Left cardiac atrium (tissue), 4 donors: ENCODE measurements at regions not wholly inside any gene's neighbourhood (a gene's known extent, or its start where the extent isn't known, plus 50 kb on each side); places are given as distances from the start of the nearest gene placed in this dataset.

Experiments used
- ATAC-seq, 2 donors: fragments of 200-7000 bp; cut with Tn5 transposase; one replicate each; pipeline ENCODE4 v1.9.1; 2020; ENCODE audit warnings: mild to moderate bottlenecking in 2 of 2, moderate library complexity in 2 of 2
- DNase-seq: peaks from one replicate; pipeline ENCODE4 v3.0.0-alpha.2; 2020
- intact Hi-C, 2 donors: fragments of 100-400 bp; cut with DNase I; formaldehyde crosslinking; loops; one replicate each; pipeline versions ENCODE4 v1.14.1 to v1.15.1; 2022 to 2023
- donor health status: DM: no; HTN: yes; CAD: no.
- donor health status: DM: no; HTN: yes; CAD: no; lungs with severe emphysema.
- donor health status: DM: yes; HTN: yes; CAD: no.
- donor health status: Dilated cardiomyopathy.

DNA sequence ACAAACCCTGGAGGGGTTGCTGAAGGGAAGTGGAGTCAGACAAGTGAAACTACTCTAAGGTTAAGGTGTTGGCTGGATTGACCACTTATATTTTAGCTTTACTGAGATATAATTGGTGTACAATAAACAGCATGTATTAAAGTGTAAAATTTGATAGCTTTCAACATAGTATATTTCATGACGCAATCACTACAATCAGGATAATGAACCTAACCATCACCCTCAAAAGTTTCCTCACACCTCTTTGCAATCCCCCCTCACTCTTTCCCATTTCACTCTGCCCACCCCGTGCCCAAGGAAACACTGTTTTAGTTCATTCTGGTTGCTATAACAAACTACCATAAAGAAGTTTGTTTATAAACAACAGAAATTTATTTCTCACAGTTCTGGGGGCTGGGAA, 508.0 kb downstream of the FGF9 start:
- DNase-seq (no peak), ATAC-seq (no peak)
- intact Hi-C loops, result no loop called here

- no peak for DNase-seq
- intact Hi-C loops, result no loop called here
- peak in 1 of 2 donors; percentile 38 for ATAC-seq
These were observed 516.5 kb downstream of the FGF9 start for GRCh38 chr13:22187329-22187728.

- ATAC-seq (no peak), DNase-seq (no peak)
- intact Hi-C loops, result no loop called here
These were observed 518.5 kb downstream of the FGF9 start for GRCh38 chr13:22189176-22190048.

GRCh38 chr13:22193070-22193469, 522.2 kb downstream of the FGF9 start:
- ATAC-seq (no peak), DNase-seq (no peak)
- intact Hi-C loops, result no loop called here

- ATAC-seq, result peak; percentile 66 to 69
- intact Hi-C loops, result no loop called here
These were observed 523.4 kb downstream of the FGF9 start for GRCh38 chr13:22194106-22194805.

DNA sequence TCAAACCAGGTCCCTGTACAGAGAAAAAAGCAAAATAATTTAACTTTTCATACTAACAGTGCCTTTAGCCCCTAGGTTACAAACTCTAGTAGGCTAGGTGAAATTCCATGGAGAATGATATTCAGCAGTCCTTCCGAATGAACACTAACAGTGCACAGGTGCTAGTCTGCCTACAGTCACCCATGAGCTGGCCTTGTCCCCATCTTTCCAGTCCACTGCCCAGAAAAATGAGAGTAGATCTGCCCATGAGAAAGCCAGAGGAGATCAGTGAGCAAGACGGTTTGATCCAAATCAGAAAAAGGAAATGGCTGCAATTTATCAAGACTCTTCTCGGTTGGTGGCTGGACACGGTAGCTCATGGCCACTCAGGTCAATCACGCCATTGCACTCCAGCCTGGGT, 524.9 kb downstream of the FGF9 start:
- intact Hi-C loops, result no loop called here
- DNase-seq (no peak), ATAC-seq (no peak)

More at GRCh38 chr13:22194106-22194805, 523.4 kb downstream of the FGF9 start:
- no peak for DNase-seq

- intact Hi-C loops, result no loop called here
- ATAC-seq (no peak), DNase-seq (no peak)
These were observed 525.9 kb downstream of the FGF9 start for GRCh38 chr13:22196777-22197176.

DNA sequence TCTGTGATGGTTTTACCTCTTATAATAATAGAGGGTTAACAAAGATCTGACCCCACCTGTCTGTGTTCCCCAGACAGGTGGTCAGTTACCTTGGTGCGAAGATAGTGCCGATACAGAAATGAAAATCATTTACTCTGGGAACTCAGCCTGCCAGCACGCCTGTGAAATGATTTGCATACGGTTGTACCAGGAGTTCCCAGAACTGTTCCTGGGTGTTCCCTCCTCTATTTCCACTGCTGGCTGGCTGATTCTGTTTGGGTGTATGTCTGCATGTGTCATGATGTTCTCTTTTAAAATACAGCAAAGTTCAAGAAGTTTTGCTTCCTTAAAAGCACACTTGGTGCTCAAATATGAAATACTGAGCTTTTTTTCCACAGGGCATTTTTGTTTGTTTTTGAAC, 527.1 kb downstream of the FGF9 start:
- ATAC-seq (peak; percentile 46 to 89), DNase-seq (no peak)
- intact Hi-C loops, result no loop called here

GRCh38 chr13:22198641-22199217, 527.9 kb downstream of the FGF9 start:
- ATAC-seq, result peak in 1 of 2 donors; percentile 41

DNA sequence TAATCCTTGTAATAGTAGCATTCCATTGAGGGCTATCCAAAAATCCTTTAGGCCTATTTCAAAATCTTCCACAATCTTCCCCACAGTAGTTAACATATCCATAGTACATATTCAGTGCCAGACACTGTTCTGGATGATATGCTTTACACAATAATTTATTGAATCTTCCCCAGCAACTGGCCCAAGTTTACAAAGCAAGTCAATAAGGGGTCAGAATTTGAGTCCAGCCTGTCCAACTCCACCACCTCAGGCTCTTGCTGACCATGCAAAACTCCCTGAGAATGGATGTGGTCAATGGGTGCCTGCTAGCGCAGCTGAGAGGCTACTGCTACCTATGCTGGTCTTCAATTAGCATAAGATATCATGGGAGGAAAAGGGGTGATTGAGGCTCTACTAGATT, 529.6 kb downstream of the FGF9 start:
- no peak for DNase-seq
- intact Hi-C loops, result no loop called here
- ATAC-seq, result no peak

More at GRCh38 chr13:22198641-22199217, 527.9 kb downstream of the FGF9 start:
- DNase-seq, result no peak
- intact Hi-C loops, result no loop called here

- DNase-seq (no peak), ATAC-seq (no peak)
- intact Hi-C loops, result no loop called here
These were observed 530.6 kb downstream of the FGF9 start for GRCh38 chr13:22201375-22201925.

GRCh38 chr13:22210134-22210930, 539.5 kb downstream of the FGF9 start:
- ATAC-seq (peak in 1 of 2 donors; percentile 21), DNase-seq (no peak)
- intact Hi-C loops, result no loop called here

DNA sequence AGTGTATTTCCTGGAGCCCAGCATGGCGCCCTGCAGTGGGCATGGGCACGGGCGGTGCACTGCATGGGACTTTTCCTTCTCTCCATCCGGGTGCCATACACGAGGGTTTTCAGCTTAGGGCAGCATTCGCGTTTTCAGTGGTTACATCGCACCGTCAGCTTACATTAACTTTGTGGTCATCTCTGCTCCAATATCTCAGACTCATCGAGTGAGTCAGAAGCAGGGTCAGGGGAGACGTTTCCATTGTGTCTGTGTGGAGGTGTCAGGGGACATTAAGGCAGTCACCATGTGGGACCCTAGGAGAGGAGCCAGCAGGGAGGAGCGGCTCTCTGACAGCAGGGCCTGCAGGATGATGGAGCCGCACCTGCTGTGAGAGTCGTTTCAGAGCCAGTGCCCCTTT, 541.0 kb downstream of the FGF9 start:
- intact Hi-C loops, result no loop called here
- no peak for ATAC-seq
- DNase-seq, result no peak

DNA sequence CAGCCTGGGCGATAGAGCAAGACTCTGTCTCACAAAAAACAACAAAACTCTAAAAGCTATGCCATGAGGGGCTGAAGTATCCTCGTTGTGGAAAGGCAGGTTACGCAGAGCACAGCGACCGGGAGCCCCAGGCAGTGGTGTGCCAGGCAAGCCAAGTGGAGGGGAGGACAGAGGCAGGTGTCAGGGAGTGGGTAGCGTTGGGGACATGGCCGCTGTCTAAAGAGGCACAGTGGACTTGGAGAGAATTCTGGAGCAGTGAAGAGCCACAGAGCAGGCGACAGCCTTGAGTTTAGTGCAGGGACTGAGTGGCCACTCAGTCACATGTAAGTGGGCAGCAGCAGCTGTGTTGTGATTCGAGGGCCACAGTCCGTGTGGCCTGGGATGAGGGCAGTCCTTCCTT, 541.7 kb downstream of the FGF9 start:
- intact Hi-C loops, result no loop called here
- ATAC-seq (no peak), DNase-seq (no peak)

- ATAC-seq (no peak), DNase-seq (no peak)
- intact Hi-C loops, result no loop called here
These were observed 543.3 kb downstream of the FGF9 start for GRCh38 chr13:22214184-22214583.

- DNase-seq (no peak), ATAC-seq (peak in 1 of 2 donors; percentile 49)
- intact Hi-C loops, result no loop called here
These were observed 547.9 kb downstream of the FGF9 start for GRCh38 chr13:22218797-22219196.

DNA sequence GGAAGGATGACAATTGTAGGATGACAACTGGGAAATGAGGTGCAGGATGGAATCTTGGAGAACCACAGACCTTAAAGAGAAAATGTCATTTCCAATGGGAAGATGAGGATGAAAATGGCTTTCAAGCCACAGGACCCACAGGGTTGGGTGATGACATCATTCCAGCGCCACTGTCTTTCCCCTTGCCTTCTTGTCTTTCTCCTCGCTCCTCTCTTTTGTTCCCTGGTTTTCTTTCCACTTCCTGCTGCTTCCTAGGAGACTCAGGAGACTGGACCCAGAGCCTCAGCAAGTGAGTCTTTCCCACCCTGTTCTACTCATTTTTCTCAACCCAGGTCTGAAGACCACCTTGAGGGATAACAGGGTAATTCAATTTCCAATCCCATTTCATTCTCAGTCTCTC, 548.8 kb downstream of the FGF9 start:
- intact Hi-C loops, result no loop called here
- DNase-seq (no peak), ATAC-seq (no peak)

GRCh38 chr13:22220151-22221135, 549.6 kb downstream of the FGF9 start:
- no peak for DNase-seq
- no peak for ATAC-seq
- intact Hi-C loops, result no loop called here
